ENCODE measurements at regions not wholly inside any gene's neighbourhood (a gene's known extent, or its start where the extent isn't known, plus 50 kb on each side); places are given as distances from the start of the nearest gene placed in this dataset.

DNA sequence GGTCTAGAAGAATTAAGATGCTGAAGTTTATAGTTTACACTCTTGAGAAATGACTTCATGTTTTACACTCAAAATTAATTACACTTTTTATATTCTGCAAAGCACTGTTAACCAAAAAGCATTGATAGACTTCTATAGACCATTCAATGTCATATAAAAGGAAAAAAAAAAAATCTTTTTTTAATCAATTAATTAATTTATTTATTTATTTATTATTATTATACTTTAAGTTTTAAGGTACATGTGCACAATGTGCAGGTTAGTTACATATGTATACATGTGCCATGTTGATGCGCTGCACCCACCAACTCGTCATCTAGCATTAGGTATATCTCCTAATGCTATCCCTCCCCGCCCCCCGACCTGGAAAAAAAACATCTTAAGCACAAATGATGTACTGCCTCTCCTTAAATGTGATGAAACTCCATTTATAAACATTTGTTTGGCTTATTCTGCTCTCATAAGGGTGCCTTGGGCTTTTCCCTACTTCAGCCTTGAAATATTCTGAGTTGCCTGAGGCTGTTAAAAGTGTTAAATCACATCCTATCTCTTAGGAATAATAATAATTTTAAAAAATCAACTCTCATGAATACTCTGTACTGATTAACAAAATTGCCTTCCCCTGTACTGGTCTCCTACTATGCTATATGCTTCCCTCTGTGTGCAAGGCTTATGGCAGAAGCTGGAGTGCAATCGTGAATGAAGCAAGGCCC, 466.9 kb downstream of the SOX2 start:
- no peak for DNase-seq (ENCODE audit: insufficient read length, low spot score)
- no peak for TF ChIP-seq POLR2AphosphoS5 (IDR thresholded peaks at IDR 0.05; ENCODE audit: low read depth, low read length)
- no peak for FAIRE-seq

DNA sequence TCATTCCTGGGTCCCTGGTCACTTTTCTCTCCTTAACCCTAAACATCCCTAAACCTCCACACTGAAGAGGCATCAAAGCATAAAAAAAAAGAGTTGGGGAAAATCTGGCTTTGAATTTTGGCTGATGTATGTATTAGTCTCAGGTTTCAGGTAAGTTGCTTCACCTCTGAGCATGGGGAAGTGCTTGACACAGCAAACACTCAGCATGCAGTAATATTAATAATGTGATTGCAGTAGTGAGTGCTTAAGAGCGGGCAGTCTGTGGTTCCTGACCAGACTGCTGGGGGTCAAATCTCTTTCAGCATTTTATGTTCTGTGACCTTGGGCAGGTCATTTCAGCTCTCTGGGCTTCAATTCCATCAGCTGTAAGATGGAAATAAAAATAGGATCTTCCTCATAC, 467.9 kb downstream of the SOX2 start:
- no peak for TF ChIP-seq POLR2AphosphoS5 (IDR thresholded peaks at IDR 0.05; ENCODE audit: low read depth, low read length)
- FAIRE-seq (no peak), DNase-seq (ENCODE audit: insufficient read length, low spot score) (no peak)

- no peak for TF ChIP-seq POLR2A (IDR thresholded peaks at IDR 0.05; ENCODE audit: low read depth, low read length)
- no peak for TF ChIP-seq TAF1 (IDR thresholded peaks at IDR 0.05; ENCODE audit: low read depth, low read length)
- TF ChIP-seq POLR2AphosphoS5 (IDR thresholded peaks at IDR 0.05; ENCODE audit: low read depth, low read length), result no peak
- TF ChIP-seq POU2F2 (IDR thresholded peaks at IDR 0.05; ENCODE audit: low read depth, low read length), result no peak
- DNase-seq (ENCODE audit: insufficient read length, low spot score) (no peak), FAIRE-seq (no peak)
Measured at GRCh38 chr3:182180654-182181385, 469.1 kb downstream of the SOX2 start.

GRCh38 chr3:182182531-182182968, 470.8 kb downstream of the SOX2 start:
- FAIRE-seq (no peak), DNase-seq (ENCODE audit: insufficient read length, low spot score) (no peak)
- TF ChIP-seq POU2F2 (IDR thresholded peaks at IDR 0.05; ENCODE audit: low read depth, low read length) (no peak), TAF1 (IDR thresholded peaks at IDR 0.05; ENCODE audit: low read depth, low read length) (no peak), POLR2AphosphoS5 (IDR thresholded peaks at IDR 0.05; ENCODE audit: low read depth, low read length) (no peak), POLR2A (IDR thresholded peaks at IDR 0.05; ENCODE audit: low read depth, low read length) (no peak), SPI1 (IDR thresholded peaks at IDR 0.05; ENCODE audit: low read depth, low read length) (no peak), PAX5 (IDR thresholded peaks at IDR 0.05; ENCODE audit: insufficient read depth, low read length, severe bottlenecking) (no peak)

DNA sequence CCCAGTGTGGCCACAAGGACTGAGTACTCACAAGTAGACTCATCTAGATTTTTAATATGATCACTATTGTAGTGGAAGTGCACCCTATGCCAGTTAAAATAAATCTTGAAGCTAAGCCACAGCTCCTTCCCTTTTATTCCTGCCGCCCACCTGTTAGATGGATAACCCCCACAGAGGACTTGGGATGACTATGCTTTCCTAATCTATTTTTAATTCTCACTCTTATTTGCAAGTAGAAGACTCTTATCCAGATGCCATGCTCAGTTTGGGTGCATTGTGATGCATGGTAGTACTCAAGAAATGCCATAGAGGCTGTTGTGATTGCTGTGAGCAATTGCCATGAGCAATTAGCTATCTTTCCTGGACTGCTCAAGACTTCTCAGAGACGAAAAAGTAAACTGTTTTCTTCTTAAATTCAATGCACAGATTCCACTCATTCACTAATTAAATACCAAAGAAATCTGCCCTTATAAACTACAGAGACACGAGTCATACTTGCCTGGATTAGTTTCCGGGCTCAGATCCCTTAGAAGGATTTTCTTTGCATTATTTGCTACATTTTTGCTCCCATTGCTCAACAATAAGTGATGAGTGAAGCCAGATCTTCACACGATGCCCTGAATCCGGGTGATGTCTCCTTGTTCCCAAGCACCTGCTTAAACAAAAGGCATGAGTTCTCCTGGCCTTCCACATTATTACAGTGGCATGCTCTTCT, 472.1 kb downstream of the SOX2 start:
- no peak for TF ChIP-seq SPI1 (IDR thresholded peaks at IDR 0.05; ENCODE audit: low read depth, low read length)
- no peak for FAIRE-seq
- DNase-seq (ENCODE audit: insufficient read length, low spot score), result no peak

- FAIRE-seq (no peak), DNase-seq (ENCODE audit: insufficient read length, low spot score) (no peak)
- no peak for TF ChIP-seq TAF1 (IDR thresholded peaks at IDR 0.05; ENCODE audit: low read depth, low read length)
Measured at GRCh38 chr3:182185313-182185712, 473.6 kb downstream of the SOX2 start.

- DNase-seq (ENCODE audit: insufficient read length, low spot score) (no peak), FAIRE-seq (no peak)
- TF ChIP-seq POLR2A (IDR thresholded peaks at IDR 0.05; ENCODE audit: low read depth, low read length), result no peak
Measured at GRCh38 chr3:182190056-182190455, 478.3 kb downstream of the SOX2 start.

DNA sequence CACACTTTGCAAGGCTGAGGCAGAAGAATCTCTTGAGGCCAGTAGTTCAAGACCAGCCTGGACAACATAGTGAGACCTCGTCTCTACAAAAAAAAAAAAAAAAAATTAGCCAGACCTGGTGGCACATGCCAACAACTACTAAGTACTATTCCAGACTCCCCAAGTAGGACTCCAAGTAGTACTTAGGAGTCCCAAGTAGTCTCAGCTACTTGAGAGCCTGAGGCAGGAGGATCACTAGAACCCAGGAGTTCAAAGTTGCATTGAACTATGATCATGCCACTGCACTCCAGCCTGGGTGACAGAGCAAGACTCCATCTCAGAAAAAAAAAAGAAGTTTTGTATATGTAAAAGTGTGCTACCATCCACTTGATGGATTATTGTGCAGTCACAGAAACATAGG, 486.6 kb downstream of the SOX2 start:
- FAIRE-seq, result no peak
- TF ChIP-seq TAF1 (IDR thresholded peaks at IDR 0.05; ENCODE audit: low read depth, low read length), result no peak
- no peak for TF ChIP-seq POLR2A (IDR thresholded peaks at IDR 0.05; ENCODE audit: low read depth, low read length)
- no peak for TF ChIP-seq PAX5 (IDR thresholded peaks at IDR 0.05; ENCODE audit: insufficient read depth, low read length, severe bottlenecking)
- TF ChIP-seq POU2F2 (IDR thresholded peaks at IDR 0.05; ENCODE audit: low read depth, low read length), result no peak
- no peak for TF ChIP-seq POLR2AphosphoS5 (IDR thresholded peaks at IDR 0.05; ENCODE audit: low read depth, low read length)
- TF ChIP-seq SPI1 (IDR thresholded peaks at IDR 0.05; ENCODE audit: low read depth, low read length), result no peak
- no peak for DNase-seq (ENCODE audit: insufficient read length, low spot score)

DNA sequence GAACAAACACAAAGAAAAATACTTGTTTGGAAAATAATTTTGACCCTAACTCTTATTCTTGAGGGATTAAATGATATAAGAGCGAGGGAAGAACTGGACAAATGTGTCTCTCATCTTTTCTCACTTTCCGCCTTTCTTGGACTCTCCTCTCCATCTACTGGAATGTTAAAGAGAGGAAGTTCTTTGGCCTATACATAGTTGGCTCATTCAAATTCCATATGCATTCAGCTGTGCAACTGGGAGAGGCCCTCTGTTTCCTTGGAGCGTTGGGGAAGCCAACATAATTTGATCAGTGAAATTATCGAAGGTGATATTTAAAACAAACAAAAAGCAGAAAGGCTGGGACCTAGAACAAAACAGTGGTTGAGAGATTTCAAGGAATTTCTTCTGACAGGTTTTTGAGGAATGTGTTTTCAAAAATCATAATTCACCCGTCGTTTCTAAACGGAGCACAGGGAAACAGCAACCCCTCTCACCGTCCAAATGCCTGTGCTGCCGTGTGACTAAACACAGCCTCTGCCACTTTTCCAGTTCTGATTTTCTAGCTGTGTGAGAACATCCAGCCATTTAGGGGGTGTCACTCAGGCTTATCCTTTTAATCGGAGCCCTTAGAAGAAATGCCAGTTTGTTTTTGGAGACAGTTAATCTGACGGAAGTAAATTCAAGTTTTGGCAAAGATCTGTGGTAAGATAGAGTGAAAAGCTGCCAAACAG, 489.9 kb downstream of the SOX2 start:
- DNase-seq (ENCODE audit: insufficient read length, low spot score), result no peak
- no peak for FAIRE-seq
- TF ChIP-seq PAX5 (IDR thresholded peaks at IDR 0.05; ENCODE audit: insufficient read depth, low read length, severe bottlenecking) (no peak), POU2F2 (IDR thresholded peaks at IDR 0.05; ENCODE audit: low read depth, low read length) (no peak), POLR2AphosphoS5 (IDR thresholded peaks at IDR 0.05; ENCODE audit: low read depth, low read length) (no peak), SPI1 (IDR thresholded peaks at IDR 0.05; ENCODE audit: low read depth, low read length) (no peak), POLR2A (IDR thresholded peaks at IDR 0.05; ENCODE audit: low read depth, low read length) (no peak), TAF1 (IDR thresholded peaks at IDR 0.05; ENCODE audit: low read depth, low read length) (no peak)

DNA sequence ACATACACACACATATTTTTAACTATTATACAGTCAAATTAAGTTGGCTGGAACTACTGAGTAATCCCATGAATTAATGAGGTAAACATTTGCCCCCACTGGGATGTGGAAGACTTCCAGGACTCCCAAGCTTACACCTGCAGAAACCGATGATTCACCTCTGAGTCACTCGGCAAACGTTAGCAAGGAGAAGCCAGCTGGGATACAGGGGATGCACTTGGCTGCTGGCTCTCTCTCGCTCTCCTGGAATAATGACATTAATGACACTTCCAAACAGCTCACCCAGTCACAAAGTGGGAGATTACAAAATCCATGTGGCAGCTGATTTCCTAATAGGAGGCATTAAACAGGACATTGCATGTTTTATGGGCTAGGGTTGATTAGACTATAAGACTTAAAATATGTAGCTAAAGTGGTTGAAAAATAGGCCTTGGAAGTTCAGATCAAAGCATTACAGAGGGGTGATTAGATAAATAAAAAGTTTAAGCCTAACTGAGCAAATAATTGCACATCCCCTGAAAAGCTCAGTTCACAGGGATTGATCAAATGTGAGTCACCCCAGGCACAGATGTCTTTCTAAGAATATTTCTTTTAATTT, 500.9 kb downstream of the SOX2 start:
- DNase-seq (ENCODE audit: insufficient read length, low spot score), result no peak
- no peak for FAIRE-seq
- TF ChIP-seq POLR2AphosphoS5 (IDR thresholded peaks at IDR 0.05; ENCODE audit: low read depth, low read length), result no peak
- no peak for TF ChIP-seq POLR2A (IDR thresholded peaks at IDR 0.05; ENCODE audit: low read depth, low read length)
- no peak for TF ChIP-seq TAF1 (IDR thresholded peaks at IDR 0.05; ENCODE audit: low read depth, low read length)
- TF ChIP-seq POU2F2 (IDR thresholded peaks at IDR 0.05; ENCODE audit: low read depth, low read length), result no peak
- TF ChIP-seq PAX5 (IDR thresholded peaks at IDR 0.05; ENCODE audit: insufficient read depth, low read length, severe bottlenecking), result no peak
- TF ChIP-seq SPI1 (IDR thresholded peaks at IDR 0.05; ENCODE audit: low read depth, low read length), result no peak
